KMS-11 (cell line): ENCODE measurements at regions not wholly inside any gene's neighbourhood (a gene's known extent, or its start where the extent isn't known, plus 50 kb on each side); places are given as distances from the start of the nearest gene placed in this dataset.

Experiments used
- H2AFZ ChIP-seq: fragments of 200-600 bp; sonication (generic); 2 replicates; pipeline ENCODE4 v1.6.1; 2016; ENCODE audit warnings: antibody characterized with exemption, mixed run types, low read depth
- H3K27ac ChIP-seq: fragments of 200-600 bp; sonication (generic); 2 replicates; pipeline ENCODE4 v1.6.1; 2016; ENCODE audit warnings: mild to moderate bottlenecking, mixed run types
- H3K27me3 ChIP-seq: fragments of 200-600 bp; sonication (generic); 2 replicates; pipeline ENCODE4 v1.6.1; 2017; ENCODE audit warnings: mild to moderate bottlenecking, low read depth, mixed run types, moderate library complexity; ENCODE audit not compliant: insufficient read depth
- H3K36me3 ChIP-seq: fragments of 200-600 bp; sonication (generic); 2 replicates; pipeline ENCODE4 v1.6.1; 2017; ENCODE audit warnings: mild to moderate bottlenecking, mixed run types; ENCODE audit not compliant: insufficient read depth
- H3K4me1 ChIP-seq: fragments of 200-600 bp; sonication (generic); 2 replicates; pipeline ENCODE4 v1.6.1; 2016; ENCODE audit warnings: mild to moderate bottlenecking, low read depth, mixed run types; ENCODE audit not compliant: poor library complexity, severe bottlenecking
- H3K4me2 ChIP-seq: fragments of 200-600 bp; sonication (generic); 2 replicates; pipeline ENCODE4 v1.7.0; 2016; ENCODE audit warnings: mild to moderate bottlenecking, mixed run types
- H3K4me3 ChIP-seq: fragments of 200-600 bp; sonication (generic); IDR thresholded peaks from 2 replicates; pipeline ENCODE4 v1.6.1; 2017; ENCODE audit warnings: low read depth, low read length, mixed read lengths; ENCODE audit not compliant: insufficient read depth
- H3K79me2 ChIP-seq: fragments of 200-600 bp; sonication (generic); 2 replicates; pipeline ENCODE4 v1.6.1; 2016; ENCODE audit warnings: low read depth, mixed run types; ENCODE audit not compliant: insufficient read depth
- H3K9ac ChIP-seq: fragments of 200-600 bp; sonication (generic); 2 replicates; pipeline ENCODE4 v1.6.1; 2016; ENCODE audit warnings: mild to moderate bottlenecking, mixed run types
- H4K20me1 ChIP-seq: fragments of 200-600 bp; sonication (generic); 2 replicates; pipeline ENCODE4 v1.6.1; 2016; ENCODE audit warnings: mild to moderate bottlenecking, mixed run types; ENCODE audit not compliant: insufficient read depth
- TF ChIP-seq, protein P1 (sequence below): fragments of 200-600 bp; sonication (generic); conservative IDR thresholded peaks from 2 replicates; pipeline ENCODE4 v1.6.1; 2017; ENCODE audit warnings: low read depth, mild to moderate bottlenecking, antibody characterized with exemption, low read length, moderate library complexity, mixed read lengths

DNA sequence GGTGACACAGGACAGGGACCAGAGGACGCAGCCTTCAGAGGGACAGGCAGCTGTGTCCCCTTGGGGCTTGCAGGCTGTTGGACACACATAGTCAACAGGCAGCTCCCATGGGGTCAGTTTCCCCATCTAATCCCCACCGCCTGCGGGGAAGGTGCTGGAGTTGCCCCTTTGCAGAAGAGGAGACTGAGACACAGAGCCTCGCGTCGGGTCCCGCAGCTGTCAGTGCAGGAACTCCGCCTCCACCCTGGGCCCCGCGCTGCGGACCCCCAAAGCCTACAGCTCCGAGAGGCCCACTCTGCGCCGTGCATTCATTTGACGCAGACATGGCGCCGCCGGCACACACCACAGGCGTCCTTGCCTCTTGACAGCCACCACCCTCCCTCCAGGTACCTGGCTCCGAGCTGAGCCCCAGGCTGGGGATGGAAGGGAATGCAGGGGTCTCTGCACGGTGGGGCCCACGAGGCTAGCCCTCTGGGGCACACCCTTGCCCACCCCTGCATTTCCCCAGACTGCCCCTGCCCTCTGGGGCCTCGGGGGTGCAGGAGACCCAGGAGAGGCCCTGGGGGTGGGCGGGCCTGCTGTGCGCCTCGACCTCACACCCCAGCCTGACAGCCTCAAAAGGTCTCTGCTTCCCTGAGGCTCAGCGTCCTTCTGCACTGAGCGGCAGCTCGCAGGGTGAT is 88.5 kb upstream of the ACTRT2 start:
- Histone ChIP-seq H3K4me1 (no peaks in the 10 kb centered on the region), H3K27ac (no peak overlapping the region), H3K36me3 (no peaks in the 10 kb centered on the region), H3K4me2 (no peak overlapping the region), H3K4me3 (no peak overlapping the region), H3K27me3 (peaks cover 75% of the 10 kb centered on the region), H3K79me2 (no peaks in the 10 kb centered on the region), H2AFZ (no peak overlapping the region), H3K9ac (no peak overlapping the region), H4K20me1 (no peaks in the 10 kb centered on the region)
- TF ChIP-seq, protein P1, sequence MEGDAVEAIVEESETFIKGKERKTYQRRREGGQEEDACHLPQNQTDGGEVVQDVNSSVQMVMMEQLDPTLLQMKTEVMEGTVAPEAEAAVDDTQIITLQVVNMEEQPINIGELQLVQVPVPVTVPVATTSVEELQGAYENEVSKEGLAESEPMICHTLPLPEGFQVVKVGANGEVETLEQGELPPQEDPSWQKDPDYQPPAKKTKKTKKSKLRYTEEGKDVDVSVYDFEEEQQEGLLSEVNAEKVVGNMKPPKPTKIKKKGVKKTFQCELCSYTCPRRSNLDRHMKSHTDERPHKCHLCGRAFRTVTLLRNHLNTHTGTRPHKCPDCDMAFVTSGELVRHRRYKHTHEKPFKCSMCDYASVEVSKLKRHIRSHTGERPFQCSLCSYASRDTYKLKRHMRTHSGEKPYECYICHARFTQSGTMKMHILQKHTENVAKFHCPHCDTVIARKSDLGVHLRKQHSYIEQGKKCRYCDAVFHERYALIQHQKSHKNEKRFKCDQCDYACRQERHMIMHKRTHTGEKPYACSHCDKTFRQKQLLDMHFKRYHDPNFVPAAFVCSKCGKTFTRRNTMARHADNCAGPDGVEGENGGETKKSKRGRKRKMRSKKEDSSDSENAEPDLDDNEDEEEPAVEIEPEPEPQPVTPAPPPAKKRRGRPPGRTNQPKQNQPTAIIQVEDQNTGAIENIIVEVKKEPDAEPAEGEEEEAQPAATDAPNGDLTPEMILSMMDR, result no peak

DNA sequence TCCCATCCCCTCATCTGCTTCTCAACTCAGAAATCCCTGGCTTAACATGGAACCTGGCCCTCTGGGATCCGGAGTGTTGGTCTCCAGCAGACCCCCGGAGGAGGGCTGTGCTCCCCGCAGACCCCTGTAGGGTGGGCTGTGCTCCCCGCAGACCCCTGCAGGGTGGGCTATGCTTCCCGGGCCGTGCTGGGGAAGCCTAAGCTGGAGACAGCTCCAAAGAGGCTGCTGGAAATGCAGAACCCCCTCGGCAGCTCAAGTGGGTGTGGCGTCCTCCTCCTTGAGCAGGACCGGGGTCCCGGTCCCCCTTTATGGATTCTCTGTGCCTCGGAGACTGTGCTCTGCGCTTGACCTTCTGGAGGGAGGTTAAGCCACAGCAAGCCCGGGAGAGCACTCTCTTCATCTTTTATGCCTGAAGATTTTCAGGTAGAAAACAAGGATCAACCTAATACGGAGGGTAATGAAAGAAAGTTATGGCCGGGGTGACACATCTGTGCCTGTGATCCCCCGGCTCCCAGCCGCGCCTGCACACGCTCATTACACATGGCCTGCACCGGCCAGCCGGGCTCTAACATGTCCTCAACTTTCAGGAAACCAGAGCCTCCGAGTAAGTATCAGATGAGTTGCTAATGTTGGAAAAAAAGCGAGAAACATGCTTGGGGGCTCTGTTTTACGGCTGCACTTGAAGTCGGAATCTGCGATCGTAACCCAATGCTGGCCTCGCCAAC is 87.7 kb upstream of the ACTRT2 start:
- Histone ChIP-seq H3K4me1 (no peaks in the 10 kb centered on the region), H2AFZ (no peak overlapping the region), H4K20me1 (no peaks in the 10 kb centered on the region), H3K36me3 (no peaks in the 10 kb centered on the region), H3K4me3 (no peak overlapping the region), H3K4me2 (no peak overlapping the region), H3K27ac (no peak overlapping the region), H3K79me2 (no peaks in the 10 kb centered on the region), H3K27me3 (peaks cover 68% of the 10 kb centered on the region), H3K9ac (no peak overlapping the region)
- TF ChIP-seq, protein P1, result no peak

DNA sequence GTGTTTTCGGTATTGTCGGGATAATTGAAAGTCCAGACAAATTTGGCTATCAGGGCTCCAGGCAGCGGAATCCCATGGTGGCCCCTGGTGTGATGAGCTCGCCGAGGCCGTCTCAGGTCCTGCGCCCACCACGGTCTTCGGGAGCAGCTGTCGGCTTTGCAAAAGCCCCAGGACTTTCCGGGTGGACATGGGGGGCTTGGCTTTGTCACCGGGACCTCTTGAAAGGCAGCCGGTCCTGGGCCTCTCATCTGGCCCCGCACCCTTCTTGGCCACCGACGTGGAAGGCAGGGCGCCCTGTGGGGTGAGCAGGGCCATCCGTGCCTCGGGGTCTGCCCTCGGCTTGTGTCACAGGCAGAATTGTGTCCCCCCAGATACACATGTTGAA is 87.1 kb upstream of the ACTRT2 start:
- H4K20me1 ChIP-seq, result no peaks in the 10 kb centered on the region
- no peaks in the 10 kb centered on the region for H3K36me3 ChIP-seq
- H3K4me2 ChIP-seq, result no peak overlapping the region
- no peak overlapping the region for H3K27ac ChIP-seq
- H2AFZ ChIP-seq, result no peak overlapping the region
- no peak overlapping the region for H3K9ac ChIP-seq
- no peaks in the 10 kb centered on the region for H3K4me1 ChIP-seq
- TF ChIP-seq, protein P1, result no peak
- peaks cover 62% of the 10 kb centered on the region for H3K27me3 ChIP-seq
- no peak overlapping the region for H3K4me3 ChIP-seq
- H3K79me2 ChIP-seq, result no peaks in the 10 kb centered on the region

GRCh38 chr1:2934642-2935081 is 86.6 kb upstream of the ACTRT2 start:
- H3K27ac ChIP-seq, result no peak overlapping the region
- peaks cover 57% of the 10 kb centered on the region for H3K27me3 ChIP-seq
- H3K4me2 ChIP-seq, result no peak overlapping the region
- TF ChIP-seq, protein P1, result no peak
- no peaks in the 10 kb centered on the region for H3K36me3 ChIP-seq
- no peak overlapping the region for H2AFZ ChIP-seq
- H3K9ac ChIP-seq, result no peak overlapping the region
- no peak overlapping the region for H3K4me3 ChIP-seq
- H4K20me1 ChIP-seq, result no peaks in the 10 kb centered on the region
- no peaks in the 10 kb centered on the region for H3K79me2 ChIP-seq
- no peaks in the 10 kb centered on the region for H3K4me1 ChIP-seq
